H9 (cell line): ENCODE measurements at regions not wholly inside any gene's neighbourhood (a gene's known extent, or its start where the extent isn't known, plus 50 kb on each side); places are given as distances from the start of the nearest gene placed in this dataset.

Experiments used
- DNase-seq: peaks from one replicate; pipeline ENCODE4 v3.0.0-alpha.2; 2017
- H2AFZ ChIP-seq: one replicate; pipeline ENCODE4 v1.6.1; 2013; ENCODE audit warnings: mild to moderate bottlenecking, low read length, control low read depth, moderate library complexity
- H2AK5ac ChIP-seq: 2 replicates; pipeline ENCODE4 v1.6.1; 2013; ENCODE audit warnings: low read length, control low read depth, mixed read lengths; ENCODE audit not compliant: insufficient read length
- H2BK120ac ChIP-seq: one replicate; pipeline ENCODE4 v1.6.1; 2013; ENCODE audit warnings: low read depth, mild to moderate bottlenecking, low read length, control low read depth, inconsistent platforms; ENCODE audit not compliant: poor library complexity, severe bottlenecking
- H2BK12ac ChIP-seq: 2 replicates; pipeline ENCODE4 v1.6.1; 2013; ENCODE audit warnings: low read length, control low read depth, mixed read lengths, low read depth; ENCODE audit not compliant: insufficient read length
- H2BK15ac ChIP-seq: 2 replicates; pipeline ENCODE4 v1.6.1; 2013; ENCODE audit warnings: low read depth, low read length, control low read depth
- H2BK20ac ChIP-seq: one replicate; pipeline ENCODE4 v1.6.1; 2013; ENCODE audit warnings: low read depth, mild to moderate bottlenecking, low read length, control low read depth, inconsistent platforms; ENCODE audit not compliant: poor library complexity, severe bottlenecking
- H2BK5ac ChIP-seq: 2 replicates; pipeline ENCODE4 v1.6.1; 2013; ENCODE audit warnings: low read length, control low read depth, mixed read lengths; ENCODE audit not compliant: insufficient read length
- H3K14ac ChIP-seq: 2 replicates; pipeline ENCODE4 v1.6.1; 2013; ENCODE audit warnings: low read length, control low read depth; ENCODE audit not compliant: insufficient read depth
- H3K18ac ChIP-seq: 2 replicates; pipeline ENCODE4 v1.6.1; 2013; ENCODE audit warnings: low read depth, mild to moderate bottlenecking, mixed read lengths, low read length, control low read depth; ENCODE audit not compliant: insufficient read length
- H3K23ac ChIP-seq: 2 replicates; pipeline ENCODE4 v1.6.1; 2013; ENCODE audit warnings: low read length, control low read depth, mixed read lengths, low read depth; ENCODE audit not compliant: insufficient read length
- H3K23me2 ChIP-seq: 2 replicates; pipeline ENCODE4 v1.6.1; 2013; ENCODE audit warnings: low read depth, mild to moderate bottlenecking, mixed read lengths, low read length, control low read depth; ENCODE audit not compliant: insufficient read length, poor library complexity, severe bottlenecking
- H3K27ac ChIP-seq: 2 replicates; pipeline ENCODE4 v1.5.1; 2013; ENCODE audit warnings: low read length, control low read depth, mixed read lengths, low read depth; ENCODE audit not compliant: insufficient read length
- H3K27me3 ChIP-seq: 2 replicates; pipeline ENCODE4 v1.6.1; 2013; ENCODE audit warnings: low read length, control low read depth, inconsistent platforms; ENCODE audit not compliant: insufficient read depth
- H3K4ac ChIP-seq: 2 replicates; pipeline ENCODE4 v1.6.1; 2013; ENCODE audit warnings: low read depth, mild to moderate bottlenecking, control low read depth, inconsistent platforms, low read length, moderate library complexity
- H3K4me1 ChIP-seq: 2 replicates; pipeline ENCODE4 v1.6.1; 2013; ENCODE audit warnings: low read length, control low read depth, inconsistent platforms; ENCODE audit not compliant: insufficient read depth
- H3K4me2 ChIP-seq: 2 replicates; pipeline ENCODE4 v1.6.1; 2013; ENCODE audit warnings: low read length, control low read depth, mixed read lengths; ENCODE audit not compliant: insufficient read length, insufficient read depth
- H3K56ac ChIP-seq: 2 replicates; pipeline ENCODE4 v1.6.1; 2013; ENCODE audit warnings: low read depth, mild to moderate bottlenecking, mixed read lengths, low read length, control low read depth; ENCODE audit not compliant: insufficient read length
- H3K79me1 ChIP-seq: 2 replicates; pipeline ENCODE4 v1.6.1; 2013; ENCODE audit warnings: low read depth, mild to moderate bottlenecking, moderate library complexity, low read length, control low read depth, inconsistent platforms; ENCODE audit not compliant: insufficient read depth, poor library complexity, severe bottlenecking
- H3K79me2 ChIP-seq: 2 replicates; pipeline ENCODE4 v1.6.1; 2013; ENCODE audit warnings: low read length, control low read depth, inconsistent platforms; ENCODE audit not compliant: insufficient read depth
- H3K9ac ChIP-seq: 2 replicates; pipeline ENCODE4 v1.6.1; 2013; ENCODE audit warnings: low read length, control low read depth, mixed read lengths; ENCODE audit not compliant: insufficient read length; ENCODE audit errors: extremely low read depth
- H3K9me3 ChIP-seq: one replicate; pipeline ENCODE4 v1.6.1; 2013; ENCODE audit warnings: low read depth, low read length, inconsistent platforms; ENCODE audit not compliant: control insufficient read depth
- H3T11ph ChIP-seq: one replicate; pipeline ENCODE4 v1.6.1; 2013; ENCODE audit warnings: mild to moderate bottlenecking, low read length, control low read depth, inconsistent platforms
- H4K20me1 ChIP-seq: one replicate; pipeline ENCODE4 v1.6.1; 2013; ENCODE audit not compliant: control insufficient read depth, insufficient read length, insufficient read depth
- H4K5ac ChIP-seq: 2 replicates; pipeline ENCODE4 v1.6.1; 2013; ENCODE audit warnings: low read depth, mild to moderate bottlenecking, mixed read lengths, low read length, control low read depth; ENCODE audit not compliant: insufficient read length
- H4K8ac ChIP-seq: replicated peaks from 2 replicates; pipeline ENCODE4 v1.6.1; 2013; ENCODE audit warnings: low read length, control low read depth, mixed read lengths, low read depth; ENCODE audit not compliant: insufficient read length
- H4K91ac ChIP-seq: 2 replicates; pipeline ENCODE4 v1.6.1; 2013; ENCODE audit warnings: low read depth, mild to moderate bottlenecking, moderate library complexity, mixed read lengths, low read length, control low read depth; ENCODE audit not compliant: insufficient read length
- H3K27ac Mint-ChIP-seq, 3 experiments: 2 replicates in 2 of 3; 3 replicates in 1 of 3; pipeline ENCODE4 v1.8.0; 2020 to 2021; ENCODE audit warnings: mixed read lengths in 3 of 3, mild to moderate bottlenecking in 1 of 3, moderate library complexity in 1 of 3
- H3K27me3 Mint-ChIP-seq: 2 replicates; pipeline ENCODE4 v1.8.0; 2021; ENCODE audit warnings: low read depth, mild to moderate bottlenecking, moderate library complexity, mixed read lengths
- H3K36me3 Mint-ChIP-seq, 3 experiments: 2 replicates in 2 of 3; 3 replicates in 1 of 3; pipeline ENCODE4 v1.8.0; 2020 to 2021; ENCODE audit warnings: low read depth in 3 of 3, mixed read lengths in 3 of 3; ENCODE audit not compliant: insufficient read depth in 1 of 3
- H3K4me1 Mint-ChIP-seq, 2 experiments: 2 replicates each; pipeline ENCODE4 v1.8.0; 2020; ENCODE audit warnings: mixed read lengths in 2 of 2
- H3K4me3 Mint-ChIP-seq, 2 experiments: 2 replicates in 1 of 2; 3 replicates in 1 of 2; pipeline ENCODE4 v1.8.0; 2020 to 2021; ENCODE audit warnings: mild to moderate bottlenecking in 2 of 2, mixed read lengths in 2 of 2, moderate library complexity in 1 of 2
- H3K9me3 Mint-ChIP-seq, 2 experiments: 2 replicates in 1 of 2; 3 replicates in 1 of 2; pipeline ENCODE4 v1.8.0; 2020; ENCODE audit warnings: mild to moderate bottlenecking in 2 of 2, mixed read lengths in 2 of 2, moderate library complexity in 1 of 2
- CTCF ChIP-seq: fragments of 200-600 bp; sonication (generic); conservative IDR thresholded peaks from 3 replicates; pipeline ENCODE4 v1.8.0; 2021; ENCODE audit warnings: antibody characterized with exemption, mild to moderate bottlenecking
- WGBS: extraction: QIAGEN DNeasy Blood & Tissue Kit; methylation state at CpG from one replicate; pipeline ENCODE4 v1.1.7; 2013; ENCODE audit warnings: missing lambda C conversion rate, low lambda C conversion rate, mixed read lengths; ENCODE audit not compliant: insufficient read length; ENCODE audit errors: extremely low coverage; 5-methylcytosine and 5-hydroxymethylcytosine counted together

- Histone ChIP-seq H3K9me3 (peaks cover 7% of the 10 kb centered on the region), H3K14ac (no peak overlapping the region), H3K27ac (no peak overlapping the region), H3K4me2 (no peak overlapping the region), H3K4me1 (peaks cover 3% of the 10 kb centered on the region; the same call in 1 of the 2 replicates), H3K4ac (no peak overlapping the region), H3K79me1 (no peaks in the 10 kb centered on the region), H2AFZ (no peak overlapping the region), H2BK15ac (no peak overlapping the region), H3T11ph (no peak overlapping the region), H4K5ac (no peak overlapping the region), H2BK12ac (no peak overlapping the region), H3K23ac (no peak overlapping the region), H2BK5ac (no peak overlapping the region), H4K8ac (no peak overlapping the region), H3K23me2 (no peaks in the 10 kb centered on the region), H2BK20ac (no peak overlapping the region), H2AK5ac (no peak overlapping the region), H3K79me2 (no peaks in the 10 kb centered on the region), H2BK120ac (no peak overlapping the region), H3K9ac (no peak overlapping the region), H4K20me1 (no peaks in the 10 kb centered on the region), H3K18ac (no peak overlapping the region), H3K56ac (no peak overlapping the region), H4K91ac (no peak overlapping the region), H3K27me3 (no peaks in the 10 kb centered on the region)
- peaks cover 2% of the 10 kb centered on the region for H3K27me3 Mint-ChIP-seq
- DNase-seq = no peak
- H3K4me1 Mint-ChIP-seq = peaks cover 15 to 25% of the 10 kb centered on the region in 2 experiments
- no peak overlapping the region for H3K4me3 Mint-ChIP-seq
- H3K27ac Mint-ChIP-seq = no peak overlapping the region
- TF ChIP-seq CTCF = no peak
- peaks cover 6 to 14% of the 10 kb centered on the region in 2 experiments for H3K9me3 Mint-ChIP-seq
- H3K36me3 Mint-ChIP-seq = peaks cover 6 to 10% (median 6%) of the 10 kb centered on the region in 3 experiments; a peak in 6 of 7 replicates
- no CpG with 5 or more reads among the region's 23 CpGs for WGBS
These were observed 225.3 kb upstream of the PITRM1 start for GRCh38 chr10:3397846-3398245.
